ENCODE measurements at regions not wholly inside any gene's neighbourhood (a gene's known extent, or its start where the extent isn't known, plus 50 kb on each side); places are given as distances from the start of the nearest gene placed in this dataset.

GRCh38 chr20:1793821-1794220, 101.4 kb upstream of the SIRPA start:
- no peak for TF ChIP-seq CTCF (IDR thresholded peaks at IDR 0.05)
- TF ChIP-seq POLR2A (IDR thresholded peaks at IDR 0.05), result no peak

Measured in esophagus squamous epithelium (tissue), 4 donors.